Left colon (tissue), 2 donors: ENCODE measurements at regions not wholly inside any gene's neighbourhood (a gene's known extent, or its start where the extent isn't known, plus 50 kb on each side); places are given as distances from the start of the nearest gene placed in this dataset.
"Not testable (repeated sequence)": the region's sequence is repeated elsewhere in the genome, so short reads cannot be mapped to it uniquely, and the experiment has no call there.

ENCODE experiments used
- ATAC-seq: fragments of 200-7000 bp; cut with Tn5 transposase; one replicate; pipeline ENCODE4 v1.9.1; 2020; ENCODE audit warnings: mild to moderate bottlenecking, moderate library complexity
- DNase-seq, 2 donors: peaks; one replicate each; pipeline ENCODE4 v3.0.0-alpha.2; 2020
- intact Hi-C, 2 donors: fragments of 100-400 bp; cut with DNase I in 1 of 2; cut with micrococcal nuclease in 1 of 2; formaldehyde crosslinking; loops; one replicate each; pipeline versions ENCODE4 v1.11.2 to v1.14.0; 2022; cut with DNase I, micrococcal nuclease
- donor health status: DM: no; HTN: no; CAD: no.
- donor health status: DM: yes; HTN: yes; CAD: no.

DNA sequence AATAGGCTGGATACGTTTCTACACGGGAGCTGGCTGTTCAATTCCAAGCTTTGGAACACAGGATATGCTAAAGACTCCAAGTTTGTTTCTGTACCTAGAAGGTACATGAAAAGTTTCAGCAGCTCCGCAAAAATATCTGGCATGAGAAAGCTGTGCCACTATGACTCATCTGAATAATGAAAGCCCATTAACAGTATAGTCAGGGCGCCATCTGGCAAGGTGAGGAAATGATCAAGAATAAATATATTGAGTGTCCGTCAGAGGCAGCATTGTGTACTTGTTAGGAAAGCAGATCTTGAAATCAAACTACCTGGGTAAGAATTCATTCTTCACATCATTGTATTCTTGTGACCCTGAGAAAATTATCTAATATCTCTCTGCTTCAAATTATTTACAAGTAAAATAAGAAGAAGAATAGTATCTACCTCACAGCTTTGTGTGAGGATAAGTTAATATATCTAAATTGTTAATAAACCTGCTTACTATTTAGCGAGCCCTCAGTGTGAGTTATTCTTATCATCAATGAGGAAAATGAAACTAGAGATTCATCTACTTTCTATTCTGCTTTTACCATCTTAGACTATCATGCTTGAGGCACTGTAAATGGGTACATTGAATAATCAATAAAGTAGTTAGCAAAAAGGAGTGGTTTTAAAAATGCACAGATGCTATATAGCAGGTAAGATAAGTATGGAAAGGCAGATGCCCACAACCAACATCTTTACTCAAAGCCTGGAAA lies 53.5 kb downstream of the FSCB start:
- intact Hi-C loops = no loop called here
- ATAC-seq = no peak
- DNase-seq = no peak

- ATAC-seq = peak; percentile 13
- intact Hi-C loops, DNase-seq: not testable (repeated sequence)
These were observed 56.9 kb downstream of the FSCB start for GRCh38 chr14:44450232-44450631.

- intact Hi-C loops = no loop called here
- peak; percentile 54 for ATAC-seq
- DNase-seq = peak in 1 of 2 donors; percentile 49
These were observed 57.4 kb downstream of the FSCB start for GRCh38 chr14:44449680-44450079.

GRCh38 chr14:44448951-44449358 lies 58.1 kb downstream of the FSCB start:
- intact Hi-C loops = no loop called here
- ATAC-seq = peak; percentile 94
- no peak for DNase-seq

GRCh38 chr14:44446965-44447364 lies 60.1 kb downstream of the FSCB start:
- ATAC-seq (no peak), DNase-seq (no peak)
- intact Hi-C loops = no loop called here

- no peak for DNase-seq
- ATAC-seq = no peak
- intact Hi-C loops = no loop called here
These were observed 62.6 kb downstream of the FSCB start for GRCh38 chr14:44444454-44444853.

- no peak for DNase-seq
- peak; percentile 74 for ATAC-seq
- intact Hi-C loops = no loop called here
These were observed 68.1 kb downstream of the FSCB start for GRCh38 chr14:44438936-44439335.

DNA sequence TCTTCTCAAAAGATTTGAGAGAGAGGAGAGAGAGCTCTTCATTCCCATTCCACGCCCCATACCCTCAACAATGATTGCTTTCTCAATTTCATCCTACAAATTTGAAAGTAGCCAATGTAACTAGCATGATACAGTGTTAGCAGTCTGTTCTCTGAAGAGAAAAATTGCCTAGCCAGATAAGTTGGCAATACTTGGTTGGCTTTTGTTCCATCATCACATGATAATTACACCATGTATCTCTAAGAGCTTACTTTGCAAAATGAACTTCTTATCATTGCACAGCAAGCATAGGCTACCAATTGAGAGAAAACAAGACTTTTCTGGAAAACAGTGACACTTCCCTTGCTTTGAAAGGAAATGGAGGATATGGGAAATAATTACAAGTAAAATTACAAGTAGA lies 68.9 kb downstream of the FSCB start:
- ATAC-seq = peak; percentile 12
- DNase-seq = no peak

DNA sequence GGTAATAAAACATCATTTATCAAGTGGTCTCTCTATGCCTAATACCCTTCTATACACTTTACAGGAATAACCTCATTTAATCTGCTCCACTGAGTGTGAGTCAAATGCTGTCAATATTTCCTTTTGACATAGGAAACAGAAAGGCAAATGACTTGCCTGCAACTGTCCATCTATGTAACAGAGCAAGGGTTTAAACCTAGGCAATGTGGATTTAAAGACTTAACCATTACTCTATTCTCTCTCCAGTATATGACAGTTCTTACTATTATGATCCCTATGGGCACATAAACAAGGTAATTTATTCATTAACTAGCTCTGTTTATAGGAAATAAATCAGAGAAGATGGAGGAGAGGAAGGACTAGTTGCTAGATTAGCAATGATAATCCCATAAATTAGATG lies 70.6 kb downstream of the FSCB start:
- DNase-seq (no peak), ATAC-seq (no peak)

More for the DNA sequence above, 68.9 kb downstream of the FSCB start:
- intact Hi-C loops = no loop called here

DNA sequence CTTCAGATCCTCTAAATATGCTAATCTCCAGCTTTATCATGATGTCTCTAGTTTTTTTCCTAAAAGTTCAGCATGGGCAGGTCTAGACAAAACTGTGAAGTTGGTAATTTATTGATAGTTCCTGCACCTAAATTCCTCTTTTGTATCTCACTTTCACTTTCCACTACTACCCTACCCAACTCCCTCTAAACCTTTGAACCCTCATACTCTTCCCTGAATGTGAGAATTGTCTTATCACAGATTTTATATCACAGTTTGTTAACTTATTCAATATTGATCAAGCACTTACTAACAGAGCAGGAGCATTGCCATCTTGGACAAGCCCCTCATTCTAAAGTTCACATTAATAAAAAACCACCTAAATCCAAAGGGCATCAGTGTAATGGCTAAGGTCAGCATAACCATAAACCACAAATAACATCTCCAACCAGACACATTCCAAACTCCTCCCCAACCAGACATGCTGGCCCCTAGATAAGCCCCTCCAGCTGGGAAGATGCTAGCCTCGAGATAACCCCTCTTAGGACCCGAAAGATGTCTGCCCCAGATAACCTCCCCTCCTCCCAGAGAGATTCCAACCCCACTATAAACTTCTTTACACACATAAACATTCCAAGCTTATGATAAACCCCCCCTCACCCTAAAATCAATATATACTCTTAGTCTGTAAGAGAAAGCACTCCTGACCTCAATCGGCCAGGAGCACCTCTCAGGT lies 78.7 kb downstream of the FSCB start:
- DNase-seq (no peak), ATAC-seq (peak; percentile 93)

More for the DNA sequence above, 70.6 kb downstream of the FSCB start:
- intact Hi-C loops = no loop called here

GRCh38 chr14:44422699-44423098 lies 84.4 kb downstream of the FSCB start:
- ATAC-seq (no peak), DNase-seq (no peak)
- intact Hi-C loops = no loop called here

More for the DNA sequence above, 78.7 kb downstream of the FSCB start:
- intact Hi-C loops = no loop called here

DNA sequence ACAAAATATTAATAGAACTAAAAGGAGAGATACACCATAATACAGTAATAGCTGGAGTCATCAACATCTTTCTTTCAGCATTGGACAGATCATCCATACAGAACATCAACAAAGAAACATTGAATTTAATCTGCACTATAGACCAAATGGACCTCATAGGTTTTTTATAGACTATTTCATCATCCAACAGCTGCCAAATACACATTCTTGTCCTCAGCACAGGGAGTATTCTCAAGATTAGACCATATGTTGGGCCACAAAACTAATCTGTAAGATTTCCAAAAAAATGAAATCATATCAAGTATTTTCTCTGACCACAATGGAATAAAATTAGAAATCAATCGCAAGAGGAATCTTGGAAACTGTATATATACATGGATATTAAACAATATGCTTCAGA lies 86.9 kb downstream of the FSCB start:
- no peak for ATAC-seq
- DNase-seq = no peak

DNA sequence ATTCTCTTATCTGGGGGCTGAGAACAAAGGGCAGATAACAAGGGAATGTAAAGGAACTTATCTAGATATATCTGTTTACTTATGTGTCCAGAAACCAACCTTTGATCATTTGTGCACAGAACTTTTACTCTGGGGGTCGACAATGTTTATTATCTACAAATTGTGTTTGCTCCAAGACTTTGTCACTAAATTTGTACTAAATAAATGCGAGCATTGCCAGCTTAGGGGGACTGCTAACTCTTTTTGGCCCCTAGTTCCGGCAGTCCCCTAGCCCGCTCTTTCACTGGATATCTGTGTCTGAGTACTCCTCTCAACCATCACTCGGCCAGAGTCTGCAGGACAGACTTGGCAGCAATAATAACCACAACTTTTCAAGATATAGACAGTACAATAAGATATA lies 88.2 kb downstream of the FSCB start:
- intact Hi-C loops = no loop called here
- no peak for DNase-seq
- ATAC-seq = no peak

More for the DNA sequence above, 86.9 kb downstream of the FSCB start:
- intact Hi-C loops = no loop called here

DNA sequence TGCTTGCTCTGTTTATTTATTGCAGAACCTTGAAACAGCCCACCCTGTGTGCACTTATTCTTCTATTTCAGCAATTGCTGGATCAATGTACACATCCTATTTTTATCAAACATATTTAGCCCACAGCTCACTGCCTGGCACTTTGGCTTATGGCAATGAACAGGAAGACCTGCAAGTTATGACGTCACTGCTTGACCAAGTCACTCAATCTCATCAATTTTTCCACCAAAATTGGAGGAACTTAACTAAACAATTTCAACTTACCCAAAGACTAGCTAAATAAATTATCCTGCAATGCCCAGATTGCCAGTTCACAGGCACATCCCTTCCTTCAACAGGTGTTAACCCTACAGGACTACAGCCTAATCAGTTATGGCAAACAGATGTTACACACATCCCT lies 89.3 kb downstream of the FSCB start:
- ATAC-seq = no peak
- DNase-seq = no peak
- intact Hi-C loops = no loop called here

DNA sequence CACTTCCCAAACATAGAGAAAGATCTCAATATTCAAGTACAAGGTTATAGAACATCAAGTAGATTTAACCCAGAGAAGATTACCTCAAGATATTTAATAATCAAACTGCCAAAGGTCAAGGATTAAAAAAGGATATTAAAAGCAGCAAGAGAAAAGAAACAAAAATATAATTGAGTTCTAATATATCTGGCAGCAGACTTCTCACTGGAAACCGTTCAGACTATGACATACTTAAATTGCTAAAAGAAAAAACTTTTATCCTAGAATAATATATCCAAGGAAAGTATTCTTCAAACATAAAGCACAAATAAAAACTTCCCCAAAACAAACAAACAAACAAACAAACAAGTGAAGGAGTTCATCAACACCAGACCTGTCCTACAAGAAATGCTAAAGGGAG lies 92.4 kb downstream of the FSCB start:
- DNase-seq = no peak

DNA sequence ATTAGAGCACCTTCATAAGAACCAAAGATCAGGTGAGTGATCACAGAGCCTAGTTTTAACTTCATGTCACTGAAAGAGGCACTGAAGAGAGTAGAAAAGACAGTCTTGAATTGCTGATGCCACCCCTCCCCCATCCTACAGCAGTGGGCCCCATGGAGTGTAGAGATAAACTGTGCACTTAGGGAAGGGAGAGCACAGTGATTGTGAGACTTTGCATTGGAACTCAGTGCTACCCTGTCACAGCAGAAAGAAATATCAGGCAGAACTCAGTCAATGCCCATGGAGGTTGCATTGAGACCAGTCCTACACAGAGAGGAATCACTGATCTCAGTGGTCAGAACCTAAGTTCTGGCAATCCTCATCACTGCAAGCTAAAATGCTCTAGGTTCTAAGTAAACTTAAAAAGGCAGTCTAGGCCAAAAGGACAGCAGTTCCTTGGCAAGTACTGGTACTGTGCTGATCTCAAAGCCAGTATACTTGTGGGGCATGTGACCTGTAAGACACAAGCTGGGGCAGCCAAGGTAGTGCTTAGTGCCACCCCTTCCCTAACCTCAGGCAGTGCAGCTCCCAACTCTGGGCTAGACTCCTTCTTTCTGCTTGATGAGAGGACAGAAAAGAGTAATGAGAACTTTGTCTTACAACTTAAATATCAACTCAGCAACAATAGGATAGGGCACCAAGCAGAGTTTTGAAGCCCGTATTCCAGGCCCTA lies 94.1 kb downstream of the FSCB start:
- ATAC-seq (no peak), DNase-seq (no peak)
- intact Hi-C loops = no loop called here

More for the DNA sequence above, 92.4 kb downstream of the FSCB start:
- intact Hi-C loops = no loop called here
- no peak for ATAC-seq

GRCh38 chr14:44405011-44405486 lies 102.0 kb downstream of the FSCB start:
- ATAC-seq = peak; percentile 46
- DNase-seq = no peak
- intact Hi-C loops = no loop called here

DNA sequence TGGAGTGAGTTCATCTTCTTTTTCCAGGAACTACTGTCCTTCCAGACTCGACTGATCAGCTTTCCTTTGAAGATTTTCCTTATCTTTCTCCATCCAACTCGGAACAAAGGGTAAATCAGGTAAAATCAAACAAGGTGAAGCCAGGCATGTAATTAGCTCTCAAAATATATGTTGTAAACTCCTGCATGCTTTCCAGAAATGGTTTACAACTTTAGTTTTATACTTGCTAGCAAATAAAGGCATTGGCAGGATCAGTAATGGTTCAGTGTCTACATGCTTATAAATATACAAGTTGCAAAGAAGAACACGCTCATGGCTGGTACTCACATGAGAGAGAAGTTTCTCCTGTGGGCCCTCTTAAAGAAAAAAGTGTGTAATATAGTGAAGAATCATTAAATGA lies 102.5 kb downstream of the FSCB start:
- DNase-seq (no peak), ATAC-seq (peak; percentile 97)
- intact Hi-C loops = no loop called here

- intact Hi-C loops = no loop called here
- no peak for DNase-seq
- peak; percentile 32 for ATAC-seq
These were observed 103.0 kb downstream of the FSCB start for GRCh38 chr14:44404036-44404435.

- intact Hi-C loops = no loop called here
- DNase-seq (no peak), ATAC-seq (no peak)
These were observed 103.9 kb downstream of the FSCB start for GRCh38 chr14:44403193-44403592.
